ENCODE measurements at regions not wholly inside any gene's neighbourhood (a gene's known extent, or its start where the extent isn't known, plus 50 kb on each side); places are given as distances from the start of the nearest gene placed in this dataset.
"Not testable (repeated sequence)": the region's sequence is repeated elsewhere in the genome, so short reads cannot be mapped to it uniquely, and the experiment has no call there.

DNA sequence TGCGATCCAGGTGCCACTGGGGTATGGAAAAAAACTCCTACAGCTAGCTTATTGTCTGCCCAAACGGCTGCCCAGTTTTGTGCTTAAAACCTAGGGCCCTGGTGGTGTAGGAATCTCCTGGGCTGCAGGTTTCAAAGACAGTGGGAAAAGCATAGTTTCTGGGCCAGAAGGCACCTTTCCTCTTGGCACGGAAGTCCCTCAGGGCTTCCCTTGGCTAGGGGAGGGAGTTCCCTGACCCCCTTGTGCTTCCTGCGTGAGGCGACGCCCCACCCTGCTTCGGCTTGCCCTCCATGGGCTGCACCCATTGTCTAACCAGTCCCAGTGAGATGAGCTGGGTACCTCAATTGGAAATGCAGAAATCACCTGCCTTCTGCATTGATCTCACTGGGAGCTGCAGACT lies 135.0 kb downstream of the CXCL12 start:
- H3K4me1 ChIP-seq (ENCODE audit: control insufficient read depth, insufficient read depth, low read length), result peaks cover 11% of the 10 kb centered on the region
- not testable (repeated sequence) for H3K9me3 ChIP-seq (replicated peaks; ENCODE audit: low read length); H3K4me2 ChIP-seq (ENCODE audit: low read length); H3K9ac ChIP-seq (ENCODE audit: low read depth, low read length); H3K27me3 ChIP-seq (ENCODE audit: control insufficient read depth, insufficient read depth, low read length); H3K36me3 ChIP-seq (ENCODE audit: insufficient read depth, low read length); H3K4me3 ChIP-seq (ENCODE audit: low read length)

GRCh38 chr10:44249490-44249889 lies 135.4 kb downstream of the CXCL12 start:
- no peaks in the 10 kb centered on the region for H3K36me3 ChIP-seq (ENCODE audit: insufficient read depth, low read length)
- peaks cover 10% of the 10 kb centered on the region for H3K27me3 ChIP-seq (ENCODE audit: control insufficient read depth, insufficient read depth, low read length)
- H3K9me3 ChIP-seq (replicated peaks; ENCODE audit: low read length), result no peaks in the 10 kb centered on the region
- no peak overlapping the region for H3K4me3 ChIP-seq (ENCODE audit: low read length)
- peaks cover 11% of the 10 kb centered on the region for H3K4me1 ChIP-seq (ENCODE audit: control insufficient read depth, insufficient read depth, low read length)
- H3K9ac ChIP-seq (ENCODE audit: low read depth, low read length), result no peak overlapping the region
- no peak overlapping the region for H3K4me2 ChIP-seq (ENCODE audit: low read length)

- H3K4me2 ChIP-seq (ENCODE audit: low read length); H3K4me1 ChIP-seq (ENCODE audit: control insufficient read depth, insufficient read depth, low read length); H3K36me3 ChIP-seq (ENCODE audit: insufficient read depth, low read length); H3K9me3 ChIP-seq (replicated peaks; ENCODE audit: low read length); H3K9ac ChIP-seq (ENCODE audit: low read depth, low read length); H3K4me3 ChIP-seq (ENCODE audit: low read length): not testable (repeated sequence)
- H3K27me3 ChIP-seq (ENCODE audit: control insufficient read depth, insufficient read depth, low read length), result peaks cover 13% of the 10 kb centered on the region
Measured at GRCh38 chr10:44246700-44247099, 138.2 kb downstream of the CXCL12 start.

DNA sequence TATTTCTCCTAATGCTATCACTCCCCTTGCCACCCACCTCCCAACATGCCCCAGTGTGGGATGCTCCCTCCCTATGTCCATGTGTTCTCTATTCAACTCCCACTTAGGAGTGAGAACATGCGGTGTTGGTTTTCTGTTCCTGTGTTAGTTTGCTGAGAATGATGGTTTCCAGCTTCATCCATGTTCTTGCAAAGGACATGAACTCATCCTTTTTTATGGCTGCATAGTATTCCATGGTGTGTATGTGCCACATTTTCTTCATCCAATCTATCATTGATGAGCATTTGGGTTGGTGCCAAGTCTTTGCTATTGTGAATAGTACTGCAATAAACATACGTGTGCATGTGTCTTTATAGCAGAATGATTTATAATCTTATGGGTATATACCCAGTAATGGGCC lies 138.6 kb downstream of the CXCL12 start:
- H3K27me3 ChIP-seq (ENCODE audit: control insufficient read depth, insufficient read depth, low read length), result peaks cover 11% of the 10 kb centered on the region
- H3K9me3 ChIP-seq (replicated peaks; ENCODE audit: low read length); H3K4me1 ChIP-seq (ENCODE audit: control insufficient read depth, insufficient read depth, low read length); H3K4me3 ChIP-seq (ENCODE audit: low read length); H3K9ac ChIP-seq (ENCODE audit: low read depth, low read length); H3K36me3 ChIP-seq (ENCODE audit: insufficient read depth, low read length); H3K4me2 ChIP-seq (ENCODE audit: low read length): not testable (repeated sequence)

GRCh38 chr10:44245601-44245938 lies 139.3 kb downstream of the CXCL12 start:
- Histone ChIP-seq H3K9ac (ENCODE audit: low read depth, low read length) (no peak overlapping the region), H3K27me3 (ENCODE audit: control insufficient read depth, insufficient read depth, low read length) (peaks cover 14% of the 10 kb centered on the region), H3K4me2 (ENCODE audit: low read length) (no peak overlapping the region), H3K4me1 (ENCODE audit: control insufficient read depth, insufficient read depth, low read length) (no peaks in the 10 kb centered on the region), H3K4me3 (ENCODE audit: low read length) (no peak overlapping the region), H3K36me3 (ENCODE audit: insufficient read depth, low read length) (no peaks in the 10 kb centered on the region), H3K9me3 (replicated peaks; ENCODE audit: low read length) (no peaks in the 10 kb centered on the region)

- H3K27me3 ChIP-seq (ENCODE audit: control insufficient read depth, insufficient read depth, low read length), result peaks cover 15% of the 10 kb centered on the region
Measured at GRCh38 chr10:44244745-44245600, 139.9 kb downstream of the CXCL12 start.

DNA sequence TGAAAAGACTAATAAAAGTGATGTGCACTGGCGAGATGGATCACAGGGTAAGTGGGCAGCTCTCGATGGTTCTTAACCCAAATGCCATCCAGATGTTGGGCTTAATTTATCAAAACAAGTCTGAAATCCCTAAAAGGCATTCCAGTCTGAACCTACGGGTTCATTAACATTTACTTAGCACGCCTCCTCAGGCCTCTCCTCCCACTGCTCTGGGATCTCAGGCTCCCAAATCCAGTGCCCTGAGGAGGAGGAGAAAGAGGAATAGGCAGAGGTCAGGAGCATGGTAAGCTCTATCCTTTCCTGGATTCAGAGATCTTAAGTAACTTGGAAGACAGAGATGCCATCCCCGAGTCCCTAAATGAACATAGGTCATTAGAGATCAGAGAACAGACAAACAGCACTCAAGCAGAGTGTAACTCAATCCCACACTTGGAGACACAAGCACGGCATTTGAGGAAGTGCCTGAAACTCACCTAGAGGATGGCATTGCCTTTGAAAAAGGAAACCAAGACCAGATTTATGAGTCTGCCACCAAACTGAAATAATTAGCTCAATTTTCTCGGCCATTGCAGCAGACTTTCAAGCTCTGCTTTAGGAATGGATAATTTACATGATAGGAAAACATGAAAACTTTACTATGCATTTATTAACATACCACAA lies 140.9 kb downstream of the CXCL12 start:
- Histone ChIP-seq H3K4me2 (ENCODE audit: low read length) (no peak overlapping the region), H3K36me3 (ENCODE audit: insufficient read depth, low read length) (no peaks in the 10 kb centered on the region), H3K27me3 (ENCODE audit: control insufficient read depth, insufficient read depth, low read length) (peaks cover 15% of the 10 kb centered on the region)

More at GRCh38 chr10:44244745-44245600, 139.9 kb downstream of the CXCL12 start:
- no peak overlapping the region for H3K4me3 ChIP-seq (ENCODE audit: low read length)
- no peaks in the 10 kb centered on the region for H3K4me1 ChIP-seq (ENCODE audit: control insufficient read depth, insufficient read depth, low read length)
- no peaks in the 10 kb centered on the region for H3K9me3 ChIP-seq (replicated peaks; ENCODE audit: low read length)
- H3K9ac ChIP-seq (ENCODE audit: low read depth, low read length), result no peak overlapping the region
- H3K4me2 ChIP-seq (ENCODE audit: low read length), result no peak overlapping the region
- H3K36me3 ChIP-seq (ENCODE audit: insufficient read depth, low read length), result no peaks in the 10 kb centered on the region

GRCh38 chr10:44242826-44243225 lies 142.1 kb downstream of the CXCL12 start:
- Histone ChIP-seq H3K9me3 (replicated peaks; ENCODE audit: low read length) (no peaks in the 10 kb centered on the region), H3K4me2 (ENCODE audit: low read length) (no peak overlapping the region), H3K4me3 (ENCODE audit: low read length) (no peak overlapping the region), H3K36me3 (ENCODE audit: insufficient read depth, low read length) (no peaks in the 10 kb centered on the region), H3K27me3 (ENCODE audit: control insufficient read depth, insufficient read depth, low read length) (peaks cover 15% of the 10 kb centered on the region), H3K9ac (ENCODE audit: low read depth, low read length) (no peak overlapping the region), H3K4me1 (ENCODE audit: control insufficient read depth, insufficient read depth, low read length) (no peaks in the 10 kb centered on the region)

More for the DNA sequence above, 140.9 kb downstream of the CXCL12 start:
- Histone ChIP-seq H3K9ac (ENCODE audit: low read depth, low read length) (no peak overlapping the region), H3K9me3 (replicated peaks; ENCODE audit: low read length) (no peaks in the 10 kb centered on the region), H3K4me3 (ENCODE audit: low read length) (no peak overlapping the region), H3K4me1 (ENCODE audit: control insufficient read depth, insufficient read depth, low read length) (no peaks in the 10 kb centered on the region)

DNA sequence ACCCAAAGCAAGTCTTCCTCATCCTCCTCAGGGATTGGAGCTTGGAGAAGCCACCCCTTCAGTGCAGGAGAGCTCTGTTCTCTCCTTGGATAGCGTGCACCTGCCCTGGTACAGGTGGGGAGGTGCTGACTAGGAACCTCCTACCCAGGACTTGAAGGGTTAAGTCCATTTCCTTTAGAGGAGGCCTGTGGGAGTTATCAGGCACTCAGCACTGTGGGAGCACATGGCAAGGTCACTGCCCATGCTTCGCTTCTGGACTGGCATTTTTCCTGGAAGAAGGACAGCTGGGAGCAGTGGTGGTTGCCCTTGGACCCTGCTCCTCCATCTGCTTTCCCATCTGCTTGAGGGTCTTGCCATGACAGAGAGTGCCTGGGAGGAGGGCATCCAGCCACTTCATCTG lies 142.8 kb downstream of the CXCL12 start:
- no peak overlapping the region for H3K4me2 ChIP-seq (ENCODE audit: low read length)
- no peaks in the 10 kb centered on the region for H3K4me1 ChIP-seq (ENCODE audit: control insufficient read depth, insufficient read depth, low read length)
- H3K9me3 ChIP-seq (replicated peaks; ENCODE audit: low read length), result no peaks in the 10 kb centered on the region
- no peaks in the 10 kb centered on the region for H3K36me3 ChIP-seq (ENCODE audit: insufficient read depth, low read length)
- no peak overlapping the region for H3K9ac ChIP-seq (ENCODE audit: low read depth, low read length)
- H3K27me3 ChIP-seq (ENCODE audit: control insufficient read depth, insufficient read depth, low read length), result peaks cover 15% of the 10 kb centered on the region
- H3K4me3 ChIP-seq (ENCODE audit: low read length), result no peak overlapping the region

DNA sequence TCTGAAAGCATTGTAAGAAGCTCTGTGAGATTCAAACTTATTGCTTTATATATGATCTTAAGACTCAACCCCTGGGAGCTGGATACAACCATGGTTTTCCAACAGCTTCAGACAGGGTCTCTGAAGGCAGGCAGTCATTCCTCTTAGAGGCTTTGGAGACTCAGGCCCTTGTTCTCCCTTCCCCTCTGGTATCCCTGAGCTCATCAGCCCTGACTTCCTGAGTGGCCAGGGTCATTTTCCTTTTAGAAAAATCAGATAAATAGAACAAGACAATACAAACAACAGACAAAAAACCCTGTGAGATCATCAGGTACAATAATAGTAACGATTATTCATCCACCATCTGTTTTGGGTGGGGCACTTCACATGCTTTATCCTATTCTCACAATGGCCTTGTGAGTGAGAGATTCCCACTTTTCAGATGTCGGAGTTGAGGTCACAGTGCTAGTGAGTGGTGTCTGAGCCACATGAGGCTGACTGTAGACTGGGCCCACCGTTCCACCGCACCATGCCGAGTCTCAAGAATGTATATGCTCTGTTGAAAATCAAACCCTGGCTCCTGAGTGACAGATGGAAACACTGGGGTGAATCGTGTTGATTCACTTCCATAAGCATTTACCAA lies 144.2 kb downstream of the CXCL12 start:
- Histone ChIP-seq H3K27me3 (ENCODE audit: control insufficient read depth, insufficient read depth, low read length) (peaks cover 15% of the 10 kb centered on the region), H3K36me3 (ENCODE audit: insufficient read depth, low read length) (no peaks in the 10 kb centered on the region), H3K4me1 (ENCODE audit: control insufficient read depth, insufficient read depth, low read length) (no peaks in the 10 kb centered on the region), H3K9me3 (replicated peaks; ENCODE audit: low read length) (no peaks in the 10 kb centered on the region), H3K9ac (ENCODE audit: low read depth, low read length) (no peak overlapping the region), H3K4me2 (ENCODE audit: low read length) (no peak overlapping the region), H3K4me3 (ENCODE audit: low read length) (no peak overlapping the region)

DNA sequence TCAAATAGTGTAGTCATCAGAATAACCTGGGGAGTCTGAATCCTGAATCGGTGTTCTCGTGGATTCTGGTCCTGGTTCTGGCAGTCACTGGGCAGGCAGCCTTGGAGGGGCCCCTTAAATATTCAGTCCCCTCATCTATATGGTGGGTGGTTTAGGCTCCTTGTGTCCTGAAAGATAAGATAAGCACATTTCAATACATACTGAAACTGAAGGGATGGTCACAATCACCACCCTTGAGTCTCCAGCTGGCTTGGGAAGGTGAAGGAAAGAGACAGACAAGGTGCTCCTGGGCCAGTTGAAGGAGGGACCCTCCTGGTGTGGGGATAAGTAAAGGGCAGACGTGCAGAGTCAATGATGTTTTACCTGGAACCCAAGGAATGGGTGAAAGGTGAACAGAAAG lies 146.7 kb downstream of the CXCL12 start:
- Histone ChIP-seq H3K4me2 (ENCODE audit: low read length) (no peak overlapping the region), H3K9ac (ENCODE audit: low read depth, low read length) (no peak overlapping the region), H3K27me3 (ENCODE audit: control insufficient read depth, insufficient read depth, low read length) (peaks cover 24% of the 10 kb centered on the region), H3K4me1 (ENCODE audit: control insufficient read depth, insufficient read depth, low read length) (no peaks in the 10 kb centered on the region), H3K36me3 (ENCODE audit: insufficient read depth, low read length) (no peaks in the 10 kb centered on the region), H3K4me3 (ENCODE audit: low read length) (no peak overlapping the region), H3K9me3 (replicated peaks; ENCODE audit: low read length) (no peaks in the 10 kb centered on the region)

All from skeletal muscle satellite cell (primary cell).